ENCODE measurements at regions not wholly inside any gene's neighbourhood (a gene's known extent, or its start where the extent isn't known, plus 50 kb on each side); places are given as distances from the start of the nearest gene placed in this dataset.

DNA sequence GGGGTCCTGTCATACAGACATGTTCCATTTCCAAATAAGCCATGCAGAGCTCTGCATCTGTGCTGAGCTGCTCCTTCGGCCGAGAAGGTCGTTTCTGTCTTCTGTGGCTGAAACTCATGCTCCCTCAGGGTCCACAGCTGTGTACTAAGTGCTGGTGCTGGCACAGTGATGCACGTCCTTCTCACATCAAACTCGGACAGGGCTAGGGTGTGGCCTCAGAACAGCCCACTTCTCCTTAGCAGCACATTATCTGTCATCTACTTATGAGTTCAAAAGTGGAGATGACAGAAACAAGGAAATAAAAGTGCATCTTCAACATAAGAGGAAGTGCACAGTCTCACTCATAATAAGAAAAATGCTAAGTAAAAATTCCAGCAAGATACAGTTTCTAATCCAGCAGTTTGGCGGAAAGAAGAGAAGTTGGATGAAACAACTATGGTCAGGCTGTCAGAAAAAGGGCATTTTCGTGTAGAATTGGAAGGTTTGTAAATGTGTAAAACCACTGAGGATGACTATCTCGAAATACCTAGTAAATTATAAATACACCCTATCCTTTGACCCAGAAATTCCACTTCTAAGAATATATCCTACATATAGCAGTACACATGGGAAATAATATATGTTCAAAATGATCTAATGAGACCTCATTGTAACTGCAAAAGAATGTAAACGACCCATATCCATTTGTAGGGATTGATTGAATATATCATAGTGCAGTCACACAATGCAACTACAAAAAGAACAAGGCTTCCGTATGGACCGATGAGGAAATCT lies 53.7 kb upstream of the APCDD1 start:
- Mint-ChIP-seq H3K4me1 (ENCODE audit: low read depth, unreplicated experiment) (peaks cover 7% of the 10 kb centered on the region), H3K4me3 (ENCODE audit: unreplicated experiment) (no peak overlapping the region), H3K27ac (ENCODE audit: unreplicated experiment) (no peak overlapping the region), H3K27me3 (ENCODE audit: low read depth, unreplicated experiment) (peaks cover 3% of the 10 kb centered on the region), H3K9me3 (ENCODE audit: unreplicated experiment) (no peaks in the 10 kb centered on the region), H3K36me3 (ENCODE audit: low read depth, unreplicated experiment) (no peaks in the 10 kb centered on the region)
- Histone ChIP-seq H3K36me3 (ENCODE audit: insufficient read depth, low read length) (no peaks in the 10 kb centered on the region), H2AFZ (ENCODE audit: low read depth, low read length) (no peak overlapping the region), H3K79me2 (ENCODE audit: insufficient read depth, low read length) (no peaks in the 10 kb centered on the region), H3K27me3 (ENCODE audit: insufficient read depth, low read length) (peaks cover 10% of the 10 kb centered on the region), H4K20me1 (ENCODE audit: insufficient read depth, low read length) (no peaks in the 10 kb centered on the region), H3K9ac (ENCODE audit: low read length) (no peak overlapping the region), H3K4me2 (ENCODE audit: low read length) (peak overlapping the region; percentile 22), H3K9me3 (ENCODE audit: insufficient read depth, low read depth, low read length) (no peaks in the 10 kb centered on the region), H3K4me3 (ENCODE audit: insufficient read depth, low read depth, low read length) (no peak overlapping the region), H3K4me1 (ENCODE audit: insufficient read depth, low read length) (no peaks in the 10 kb centered on the region), H3K27ac (ENCODE audit: low read depth, low read length) (no peak overlapping the region)
- FAIRE-seq (no peak), DNase-seq (ENCODE audit: low read depth) (no peak)
- TF ChIP-seq, protein P1, sequence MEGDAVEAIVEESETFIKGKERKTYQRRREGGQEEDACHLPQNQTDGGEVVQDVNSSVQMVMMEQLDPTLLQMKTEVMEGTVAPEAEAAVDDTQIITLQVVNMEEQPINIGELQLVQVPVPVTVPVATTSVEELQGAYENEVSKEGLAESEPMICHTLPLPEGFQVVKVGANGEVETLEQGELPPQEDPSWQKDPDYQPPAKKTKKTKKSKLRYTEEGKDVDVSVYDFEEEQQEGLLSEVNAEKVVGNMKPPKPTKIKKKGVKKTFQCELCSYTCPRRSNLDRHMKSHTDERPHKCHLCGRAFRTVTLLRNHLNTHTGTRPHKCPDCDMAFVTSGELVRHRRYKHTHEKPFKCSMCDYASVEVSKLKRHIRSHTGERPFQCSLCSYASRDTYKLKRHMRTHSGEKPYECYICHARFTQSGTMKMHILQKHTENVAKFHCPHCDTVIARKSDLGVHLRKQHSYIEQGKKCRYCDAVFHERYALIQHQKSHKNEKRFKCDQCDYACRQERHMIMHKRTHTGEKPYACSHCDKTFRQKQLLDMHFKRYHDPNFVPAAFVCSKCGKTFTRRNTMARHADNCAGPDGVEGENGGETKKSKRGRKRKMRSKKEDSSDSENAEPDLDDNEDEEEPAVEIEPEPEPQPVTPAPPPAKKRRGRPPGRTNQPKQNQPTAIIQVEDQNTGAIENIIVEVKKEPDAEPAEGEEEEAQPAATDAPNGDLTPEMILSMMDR (IDR thresholded peaks at IDR 0.05; ENCODE audit: insufficient read depth, low read depth, low read length) = no peak
- TF ChIP-seq EZH2 (IDR thresholded peaks at IDR 0.05; ENCODE audit: insufficient read depth, low read length) = no peak

- no peaks in the 10 kb centered on the region for H3K36me3 ChIP-seq (ENCODE audit: insufficient read depth, low read length)
- Mint-ChIP-seq H3K4me3 (ENCODE audit: unreplicated experiment) (no peak overlapping the region), H3K36me3 (ENCODE audit: low read depth, unreplicated experiment) (no peaks in the 10 kb centered on the region), H3K4me1 (ENCODE audit: low read depth, unreplicated experiment) (peaks cover 7% of the 10 kb centered on the region), H3K9me3 (ENCODE audit: unreplicated experiment) (no peaks in the 10 kb centered on the region), H3K27me3 (ENCODE audit: low read depth, unreplicated experiment) (peaks cover 3% of the 10 kb centered on the region), H3K27ac (ENCODE audit: unreplicated experiment) (no peak overlapping the region)
- DNase-seq (ENCODE audit: low read depth) (peak; percentile 67), FAIRE-seq (no peak)
- H3K79me2 ChIP-seq (ENCODE audit: insufficient read depth, low read length) = no peaks in the 10 kb centered on the region
- H2AFZ ChIP-seq (ENCODE audit: low read depth, low read length) = no peak overlapping the region
- H3K27ac ChIP-seq (ENCODE audit: low read depth, low read length) = no peak overlapping the region
- H3K4me2 ChIP-seq (ENCODE audit: low read length) = peak overlapping the region; percentile 22
- no peak for TF ChIP-seq EZH2 (IDR thresholded peaks at IDR 0.05; ENCODE audit: insufficient read depth, low read length)
- TF ChIP-seq, protein P1 (IDR thresholded peaks at IDR 0.05; ENCODE audit: insufficient read depth, low read depth, low read length) = no peak
- H3K27me3 ChIP-seq (ENCODE audit: insufficient read depth, low read length) = peaks cover 12% of the 10 kb centered on the region
- H4K20me1 ChIP-seq (ENCODE audit: insufficient read depth, low read length) = no peaks in the 10 kb centered on the region
- no peaks in the 10 kb centered on the region for H3K4me1 ChIP-seq (ENCODE audit: insufficient read depth, low read length)
- no peak overlapping the region for H3K4me3 ChIP-seq (ENCODE audit: insufficient read depth, low read depth, low read length)
- no peak overlapping the region for H3K9ac ChIP-seq (ENCODE audit: low read length)
- H3K9me3 ChIP-seq (ENCODE audit: insufficient read depth, low read depth, low read length) = no peaks in the 10 kb centered on the region
Observed at GRCh38 chr18:10401521-10401920, 52.9 kb upstream of the APCDD1 start.

DNA sequence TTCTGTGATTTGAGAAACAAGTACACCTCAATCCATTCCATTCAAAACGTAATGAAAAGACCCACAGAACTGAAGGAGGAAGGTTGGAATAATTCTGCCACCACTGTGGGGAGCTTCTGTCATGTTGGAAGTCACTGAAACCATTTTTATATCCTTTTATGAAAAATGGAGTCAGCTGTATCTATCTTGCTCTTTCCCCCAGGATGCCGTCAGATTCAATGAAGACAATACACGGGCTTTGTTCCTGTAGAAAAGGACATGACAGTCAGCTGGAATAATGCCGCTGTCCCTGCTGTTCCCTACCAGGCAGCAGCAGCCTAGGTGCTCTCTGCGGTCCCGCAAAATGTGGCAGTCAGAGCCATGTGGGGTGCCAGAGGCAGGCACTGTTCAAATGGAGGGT lies 52.5 kb upstream of the APCDD1 start:
- Histone ChIP-seq H3K79me2 (ENCODE audit: insufficient read depth, low read length) (no peaks in the 10 kb centered on the region), H3K27ac (ENCODE audit: low read depth, low read length) (no peak overlapping the region), H3K4me3 (ENCODE audit: insufficient read depth, low read depth, low read length) (no peak overlapping the region), H3K4me1 (ENCODE audit: insufficient read depth, low read length) (no peaks in the 10 kb centered on the region), H3K9ac (ENCODE audit: low read length) (no peak overlapping the region), H3K36me3 (ENCODE audit: insufficient read depth, low read length) (no peaks in the 10 kb centered on the region), H4K20me1 (ENCODE audit: insufficient read depth, low read length) (no peaks in the 10 kb centered on the region), H2AFZ (ENCODE audit: low read depth, low read length) (no peak overlapping the region), H3K4me2 (ENCODE audit: low read length) (peak overlapping the region; percentile 22), H3K9me3 (ENCODE audit: insufficient read depth, low read depth, low read length) (no peaks in the 10 kb centered on the region), H3K27me3 (ENCODE audit: insufficient read depth, low read length) (peaks cover 12% of the 10 kb centered on the region)
- Mint-ChIP-seq H3K4me1 (ENCODE audit: low read depth, unreplicated experiment) (peaks cover 7% of the 10 kb centered on the region), H3K36me3 (ENCODE audit: low read depth, unreplicated experiment) (no peaks in the 10 kb centered on the region), H3K9me3 (ENCODE audit: unreplicated experiment) (no peaks in the 10 kb centered on the region), H3K4me3 (ENCODE audit: unreplicated experiment) (no peak overlapping the region), H3K27me3 (ENCODE audit: low read depth, unreplicated experiment) (peaks cover 3% of the 10 kb centered on the region), H3K27ac (ENCODE audit: unreplicated experiment) (no peak overlapping the region)
- DNase-seq (ENCODE audit: low read depth) = no peak
- no peak for FAIRE-seq
- no peak for TF ChIP-seq EZH2 (IDR thresholded peaks at IDR 0.05; ENCODE audit: insufficient read depth, low read length)
- TF ChIP-seq, protein P1 (IDR thresholded peaks at IDR 0.05; ENCODE audit: insufficient read depth, low read depth, low read length) = no peak

Measured in astrocyte (in vitro differentiated cells and primary cell).